GM23338 (cell line): ENCODE measurements at regions not wholly inside any gene's neighbourhood (a gene's known extent, or its start where the extent isn't known, plus 50 kb on each side); places are given as distances from the start of the nearest gene placed in this dataset. TPM values are rescaled to one million over a fixed set of nuclear protein-coding genes. Genes with fewer than 3 reads are reported as not detected.

Source experiments
- EZH2 ChIP-seq: fragments of 200-600 bp; sonication (generic); IDR thresholded peaks from one replicate; pipeline ENCODE4 v1.8.0; 2017; ENCODE audit warnings: antibody characterized with exemption, mild to moderate bottlenecking, low read depth; ENCODE audit not compliant: unreplicated experiment
- ZNF331 ChIP-seq: fragments of 250-450 bp; sonication (Bioruptor Pico); IDR thresholded peaks from 2 replicates; pipeline ENCODE4 v1.5.0; 2020; ENCODE audit warnings: low read depth, mild to moderate bottlenecking, moderate library complexity
- small RNA-seq: library from RNA; depleted of rRNA; stranded (forward); fragments of <200 nt; gene quantifications from one replicate; pipeline ENCODE3, GENCODE V24; 2014; ENCODE audit warnings: low replicate concordance
- TF ChIP-seq, protein P1 (sequence below): IDR thresholded peaks from 2 replicates; pipeline ENCODE4 v1.6.1; 2016; ENCODE audit warnings: antibody characterized with exemption

DNA sequence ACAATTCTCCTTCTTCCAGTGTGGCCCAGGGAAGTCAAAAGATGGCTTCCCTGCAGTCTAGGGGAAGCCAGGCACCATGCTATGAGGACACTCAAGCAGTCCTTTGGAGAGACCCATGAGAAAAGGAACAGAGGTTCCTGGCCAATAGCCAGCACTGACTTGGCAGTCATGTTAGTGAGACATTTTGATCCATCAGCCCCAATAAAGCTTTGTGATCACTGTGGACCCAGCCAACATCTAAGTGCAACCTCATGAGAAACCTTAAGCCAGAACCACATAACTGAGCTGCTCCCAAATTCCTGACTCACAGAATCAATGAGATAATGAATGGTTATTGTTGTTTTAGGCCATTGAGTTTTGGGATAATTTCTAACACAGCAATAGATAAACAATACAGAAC lies 51.0 kb upstream of the NAP1L1 start (continued):
- TF ChIP-seq, protein P1, sequence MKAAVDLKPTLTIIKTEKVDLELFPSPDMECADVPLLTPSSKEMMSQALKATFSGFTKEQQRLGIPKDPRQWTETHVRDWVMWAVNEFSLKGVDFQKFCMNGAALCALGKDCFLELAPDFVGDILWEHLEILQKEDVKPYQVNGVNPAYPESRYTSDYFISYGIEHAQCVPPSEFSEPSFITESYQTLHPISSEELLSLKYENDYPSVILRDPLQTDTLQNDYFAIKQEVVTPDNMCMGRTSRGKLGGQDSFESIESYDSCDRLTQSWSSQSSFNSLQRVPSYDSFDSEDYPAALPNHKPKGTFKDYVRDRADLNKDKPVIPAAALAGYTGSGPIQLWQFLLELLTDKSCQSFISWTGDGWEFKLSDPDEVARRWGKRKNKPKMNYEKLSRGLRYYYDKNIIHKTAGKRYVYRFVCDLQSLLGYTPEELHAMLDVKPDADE: no peak
- TF ChIP-seq EZH2: no peak
- no peak for TF ChIP-seq ZNF331 (CRISPR knock-in tag)

Small RNA genes in the stretch of these regions (small RNA-seq; reads per million reads assigned to genes)
- not detected for gene RNU6-1271P
